Astrocyte (in vitro differentiated cells and primary cell): ENCODE measurements at regions not wholly inside any gene's neighbourhood (a gene's known extent, or its start where the extent isn't known, plus 50 kb on each side); places are given as distances from the start of the nearest gene placed in this dataset.

ENCODE experiments used
- EZH2 ChIP-seq: IDR thresholded peaks from 2 replicates; pipeline ENCODE4 v1.6.1; 2012; ENCODE audit warnings: mild to moderate bottlenecking, low read length, inconsistent platforms; ENCODE audit not compliant: insufficient read depth
- TF ChIP-seq, protein P1 (sequence below): IDR thresholded peaks from 2 replicates; pipeline ENCODE4 v1.5.1; 2011; ENCODE audit warnings: low read depth, mild to moderate bottlenecking, inconsistent platforms, low read length, moderate library complexity; ENCODE audit not compliant: insufficient read depth

DNA sequence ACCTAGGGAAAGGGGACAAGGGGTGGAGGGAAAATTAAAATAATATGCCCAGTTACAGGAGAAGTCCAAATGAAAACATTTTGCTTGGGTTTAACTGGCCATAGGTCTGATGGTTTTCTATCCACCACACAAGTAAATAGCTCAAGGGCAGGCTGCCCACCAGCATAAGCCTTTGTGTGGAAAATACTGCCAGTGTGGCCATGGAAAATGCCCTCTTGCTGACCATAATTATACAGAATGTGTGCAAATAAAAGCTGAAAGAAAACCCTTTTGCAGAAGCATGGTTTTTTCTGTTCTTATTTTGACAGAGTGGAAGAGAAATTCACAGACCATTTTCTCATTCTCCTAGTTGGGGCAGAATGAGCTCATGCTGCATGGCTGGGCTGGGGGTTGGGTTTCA lies 111.3 kb upstream of the SIX2 start:
- TF ChIP-seq, protein P1, sequence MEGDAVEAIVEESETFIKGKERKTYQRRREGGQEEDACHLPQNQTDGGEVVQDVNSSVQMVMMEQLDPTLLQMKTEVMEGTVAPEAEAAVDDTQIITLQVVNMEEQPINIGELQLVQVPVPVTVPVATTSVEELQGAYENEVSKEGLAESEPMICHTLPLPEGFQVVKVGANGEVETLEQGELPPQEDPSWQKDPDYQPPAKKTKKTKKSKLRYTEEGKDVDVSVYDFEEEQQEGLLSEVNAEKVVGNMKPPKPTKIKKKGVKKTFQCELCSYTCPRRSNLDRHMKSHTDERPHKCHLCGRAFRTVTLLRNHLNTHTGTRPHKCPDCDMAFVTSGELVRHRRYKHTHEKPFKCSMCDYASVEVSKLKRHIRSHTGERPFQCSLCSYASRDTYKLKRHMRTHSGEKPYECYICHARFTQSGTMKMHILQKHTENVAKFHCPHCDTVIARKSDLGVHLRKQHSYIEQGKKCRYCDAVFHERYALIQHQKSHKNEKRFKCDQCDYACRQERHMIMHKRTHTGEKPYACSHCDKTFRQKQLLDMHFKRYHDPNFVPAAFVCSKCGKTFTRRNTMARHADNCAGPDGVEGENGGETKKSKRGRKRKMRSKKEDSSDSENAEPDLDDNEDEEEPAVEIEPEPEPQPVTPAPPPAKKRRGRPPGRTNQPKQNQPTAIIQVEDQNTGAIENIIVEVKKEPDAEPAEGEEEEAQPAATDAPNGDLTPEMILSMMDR = no peak
- no peak for TF ChIP-seq EZH2
